Choroid plexus epithelial cell (primary cell): ENCODE measurements at regions not wholly inside any gene's neighbourhood (a gene's known extent, or its start where the extent isn't known, plus 50 kb on each side); places are given as distances from the start of the nearest gene placed in this dataset.
"Not testable (repeated sequence)": the region's sequence is repeated elsewhere in the genome, so short reads cannot be mapped to it uniquely, and the experiment has no call there.

ENCODE experiments used
- DNase-seq: peaks from one replicate; pipeline ENCODE4 v3.0.0-alpha.2; 2010; ENCODE audit warnings: low read depth
- H3K4me3 ChIP-seq: 2 replicates; pipeline ENCODE4 v1.5.1; 2011; ENCODE audit warnings: low read depth, mild to moderate bottlenecking, control low read depth, low read length, moderate library complexity
- CTCF ChIP-seq: conservative IDR thresholded peaks from 2 replicates; pipeline ENCODE4 v1.5.1; 2011; ENCODE audit warnings: low read depth, mild to moderate bottlenecking, control low read depth, inconsistent platforms, low read length, moderate library complexity

GRCh38 chr4:1523907-1524636, 117.8 kb upstream of the NKX1-1 start:
- no peak for DNase-seq
- H3K4me3 ChIP-seq: no peak overlapping the region
- TF ChIP-seq CTCF: no peak

GRCh38 chr4:1523506-1523905, 117.3 kb upstream of the NKX1-1 start:
- H3K4me3 ChIP-seq: no peak overlapping the region
- no peak for TF ChIP-seq CTCF

GRCh38 chr4:1523033-1523432, 116.8 kb upstream of the NKX1-1 start:
- no peak overlapping the region for H3K4me3 ChIP-seq
- no peak for TF ChIP-seq CTCF

More at GRCh38 chr4:1523506-1523905, 117.3 kb upstream of the NKX1-1 start:
- no peak for DNase-seq

GRCh38 chr4:1522606-1523005, 116.4 kb upstream of the NKX1-1 start:
- no peak for DNase-seq
- TF ChIP-seq CTCF: no peak

More at GRCh38 chr4:1523033-1523432, 116.8 kb upstream of the NKX1-1 start:
- no peak for DNase-seq

GRCh38 chr4:1521821-1522361, 115.6 kb upstream of the NKX1-1 start:
- TF ChIP-seq CTCF: no peak
- H3K4me3 ChIP-seq: no peak overlapping the region
- DNase-seq: no peak

More at GRCh38 chr4:1522606-1523005, 116.4 kb upstream of the NKX1-1 start:
- no peak overlapping the region for H3K4me3 ChIP-seq

GRCh38 chr4:1520795-1521576, 114.7 kb upstream of the NKX1-1 start:
- not testable (repeated sequence) for H3K4me3 ChIP-seq
- DNase-seq: peak; percentile 11
